DOHH2 (cell line): ENCODE measurements at regions not wholly inside any gene's neighbourhood (a gene's known extent, or its start where the extent isn't known, plus 50 kb on each side); places are given as distances from the start of the nearest gene placed in this dataset.

Source experiments
- CTCF ChIP-seq: fragments of 200-600 bp; sonication (generic); IDR thresholded peaks from one replicate; pipeline ENCODE4 v1.5.1; 2014; ENCODE audit warnings: antibody characterized with exemption, mild to moderate bottlenecking, low read depth, low read length; ENCODE audit not compliant: poor library complexity, severe bottlenecking
- EZH2phosphoT487 ChIP-seq: fragments of 200-600 bp; sonication (generic); IDR thresholded peaks from 2 replicates; pipeline ENCODE4 v1.6.1; 2017; ENCODE audit warnings: borderline replicate concordance, mild to moderate bottlenecking, antibody characterized with exemption, low read length, moderate library complexity, mixed read lengths

GRCh38 chr5:125037020-125037419 is 290.6 kb upstream of the ZNF608 start:
- TF ChIP-seq CTCF (no peak), EZH2phosphoT487 (no peak)
